ENCODE measurements at regions not wholly inside any gene's neighbourhood (a gene's known extent, or its start where the extent isn't known, plus 50 kb on each side); places are given as distances from the start of the nearest gene placed in this dataset.

DNA sequence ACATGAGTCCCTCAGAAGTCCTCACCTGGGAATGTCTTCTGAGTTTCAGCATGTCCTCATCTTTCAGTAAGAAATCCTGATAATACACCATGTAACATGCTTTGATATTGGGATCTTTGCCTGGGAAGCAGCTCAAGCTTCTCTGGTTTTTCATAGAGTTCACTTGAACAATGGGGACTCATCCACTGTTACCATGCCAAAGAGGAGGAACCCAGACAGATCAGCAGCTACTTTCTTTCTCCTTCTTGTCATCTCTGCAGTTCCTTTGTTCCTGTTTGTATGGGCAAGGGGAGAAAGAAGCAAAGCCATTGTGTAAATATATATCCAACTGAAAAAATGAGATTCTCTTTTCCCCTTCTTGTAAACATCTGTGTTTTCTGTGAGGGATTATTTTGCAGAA is 450.6 kb upstream of the HS3ST5 start:
- DNase-seq (ENCODE audit: low read depth), result no peak

DNA sequence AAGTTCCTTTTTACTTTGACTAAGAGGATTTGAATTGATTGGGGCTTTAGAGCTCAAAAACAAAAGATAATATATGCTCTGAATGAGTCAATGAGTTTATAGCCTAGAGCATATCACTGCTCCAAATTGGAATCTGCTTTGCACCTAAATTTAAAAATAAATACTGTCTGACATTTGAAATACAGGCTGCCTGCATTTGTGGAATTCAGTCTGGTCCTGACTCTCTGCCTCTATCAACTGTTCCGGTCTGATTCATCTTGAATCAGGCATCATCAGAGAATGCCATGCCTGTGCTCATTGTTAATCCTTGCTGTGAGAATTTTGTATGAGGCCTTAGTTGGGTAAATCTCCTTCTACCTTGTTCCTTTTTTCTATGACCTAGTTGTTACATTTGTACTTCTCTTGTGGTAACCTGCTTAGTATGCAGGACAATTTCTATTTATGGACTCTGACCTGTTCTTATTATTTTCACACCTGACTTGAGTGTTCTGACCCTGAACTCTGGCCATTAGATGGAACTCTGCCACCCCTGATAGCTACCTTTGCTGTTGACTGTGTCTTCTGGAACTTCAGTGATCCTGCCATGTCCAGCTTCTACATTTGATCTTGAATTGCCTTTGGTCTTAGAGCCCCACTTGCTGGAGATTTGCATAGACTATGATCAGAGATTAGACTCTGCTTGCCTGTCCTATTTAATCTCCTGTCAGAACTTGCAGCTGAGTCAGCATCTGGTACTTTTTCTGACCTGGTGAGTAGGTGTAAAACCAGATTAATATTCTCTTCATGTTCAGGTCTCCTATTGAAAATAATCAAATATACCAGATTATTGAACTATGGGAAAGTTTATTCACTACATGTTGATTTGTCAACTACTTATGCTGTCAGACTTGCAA is 442.7 kb upstream of the HS3ST5 start:
- peak; percentile 40 for DNase-seq (ENCODE audit: low read depth)

DNA sequence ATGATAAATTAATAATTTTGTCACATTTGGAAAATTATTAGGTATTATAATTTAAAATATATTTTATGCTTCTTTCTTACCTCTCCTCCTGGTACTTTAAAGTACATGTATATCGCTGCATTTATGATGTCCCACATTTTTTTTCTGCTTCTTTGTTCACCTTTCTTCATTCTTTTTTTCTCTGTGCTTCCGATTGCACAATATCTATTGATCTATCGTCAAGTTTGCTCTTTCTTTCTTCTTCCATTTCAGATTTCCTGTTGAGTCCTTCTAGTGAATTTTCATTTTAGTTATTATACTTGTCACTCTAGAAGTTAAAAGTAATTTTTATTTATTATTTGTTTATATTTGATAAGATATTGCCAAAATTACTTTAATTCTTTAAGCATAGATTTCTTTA is 441.0 kb upstream of the HS3ST5 start:
- DNase-seq (ENCODE audit: low read depth), result no peak

DNA sequence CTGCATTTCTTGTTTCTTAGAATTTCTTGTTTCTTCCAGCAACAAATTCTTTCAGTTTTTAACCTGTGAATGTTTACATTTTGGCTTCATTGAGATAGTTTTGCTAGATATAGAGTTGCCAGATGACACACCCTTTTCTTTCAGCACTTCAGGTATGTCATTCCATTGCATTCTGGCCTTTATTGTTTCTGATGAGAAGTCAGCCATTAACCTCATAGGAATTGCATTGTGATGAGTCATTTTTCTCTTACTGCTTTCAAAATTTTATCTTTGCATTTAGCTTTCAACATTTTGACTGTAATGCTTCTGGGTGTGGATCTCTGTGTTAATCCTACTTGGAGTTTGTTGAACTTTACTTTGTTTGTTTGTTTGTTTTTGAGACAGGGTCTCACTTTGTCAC is 440.3 kb upstream of the HS3ST5 start:
- DNase-seq (ENCODE audit: low read depth), result no peak

- DNase-seq (ENCODE audit: low read depth), result no peak
Observed at GRCh38 chr6:114764866-114765265, 422.0 kb upstream of the HS3ST5 start.

DNA sequence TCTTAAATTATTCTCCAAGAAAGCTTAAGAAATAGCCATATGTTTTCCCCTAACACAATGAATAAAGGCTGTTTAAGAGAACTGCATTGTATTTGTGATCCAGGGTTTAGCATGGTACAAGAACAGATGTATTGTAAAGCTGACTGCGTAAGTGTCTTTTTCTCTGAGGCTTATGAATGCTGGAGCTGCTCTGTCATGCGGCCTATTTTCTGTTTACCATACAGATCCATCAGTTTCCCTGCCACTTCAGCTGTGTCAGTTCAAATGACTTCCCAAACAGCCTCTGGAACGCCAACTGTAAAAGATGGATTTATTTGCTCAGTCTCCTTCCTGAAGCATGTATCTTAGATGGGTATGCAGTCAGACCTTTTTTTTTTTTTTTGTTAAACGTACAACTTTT is 419.3 kb upstream of the HS3ST5 start:
- DNase-seq (ENCODE audit: low read depth), result no peak

- DNase-seq (ENCODE audit: low read depth), result peak; percentile 53
Observed at GRCh38 chr6:114747995-114748625, 405.3 kb upstream of the HS3ST5 start.

- no peak for DNase-seq (ENCODE audit: low read depth)
Observed at GRCh38 chr6:114740547-114740946, 397.7 kb upstream of the HS3ST5 start.

GRCh38 chr6:114739656-114740055 is 396.8 kb upstream of the HS3ST5 start:
- no peak for DNase-seq (ENCODE audit: low read depth)

DNA sequence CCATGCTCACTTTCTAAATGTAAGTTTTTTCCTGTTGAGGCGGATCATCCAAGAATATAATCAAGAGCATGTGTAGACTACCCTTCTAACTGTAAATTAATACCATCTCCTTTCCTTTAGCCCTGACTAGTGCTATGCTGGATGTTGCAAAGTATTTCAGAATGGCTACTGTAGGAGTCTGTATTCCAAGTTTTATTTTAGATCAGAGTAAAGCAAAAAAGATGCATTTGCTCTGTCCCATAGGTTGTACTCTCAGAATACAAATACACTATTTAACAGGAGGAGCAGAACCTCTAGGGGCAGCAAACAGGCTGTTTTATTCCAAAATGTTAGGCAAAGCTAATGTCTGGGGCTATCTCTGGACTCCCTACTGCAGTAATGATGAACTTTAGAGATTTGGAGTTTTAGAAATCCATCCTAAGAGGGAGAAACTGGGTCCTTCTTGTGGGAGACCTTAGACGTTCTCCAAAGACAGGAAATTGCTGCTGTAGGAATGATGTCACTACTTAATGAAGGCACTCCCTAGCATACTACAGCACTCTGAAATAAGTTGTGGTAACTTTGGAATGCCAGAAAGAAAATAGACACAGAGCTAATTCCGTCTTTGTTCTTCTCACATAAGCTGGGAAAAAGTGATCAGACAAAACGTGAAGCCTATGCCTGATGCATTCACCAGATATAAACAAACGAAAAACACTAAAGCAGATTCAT is 392.4 kb upstream of the HS3ST5 start:
- no peak for DNase-seq (ENCODE audit: low read depth)

DNA sequence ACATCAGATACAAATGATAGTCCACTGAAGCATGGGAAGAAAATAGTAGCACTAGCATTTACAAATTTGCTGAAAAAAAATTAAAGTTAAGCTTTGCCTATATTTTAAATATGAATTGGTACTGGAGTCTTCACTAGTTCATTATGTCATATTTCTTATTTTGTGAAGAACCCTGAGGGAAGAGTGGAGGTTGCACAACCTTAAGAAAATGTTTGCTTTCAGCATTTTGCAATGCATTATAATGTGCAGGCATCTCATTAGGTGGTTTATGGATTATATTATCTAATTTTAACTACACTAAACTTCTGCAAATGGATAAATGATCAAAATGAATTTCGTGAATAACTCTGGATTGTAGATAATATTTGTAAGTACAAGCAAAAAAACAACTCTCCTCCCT is 390.8 kb upstream of the HS3ST5 start:
- no peak for DNase-seq (ENCODE audit: low read depth)

GRCh38 chr6:114718716-114719270 is 376.0 kb upstream of the HS3ST5 start:
- no peak for DNase-seq (ENCODE audit: low read depth)

DNA sequence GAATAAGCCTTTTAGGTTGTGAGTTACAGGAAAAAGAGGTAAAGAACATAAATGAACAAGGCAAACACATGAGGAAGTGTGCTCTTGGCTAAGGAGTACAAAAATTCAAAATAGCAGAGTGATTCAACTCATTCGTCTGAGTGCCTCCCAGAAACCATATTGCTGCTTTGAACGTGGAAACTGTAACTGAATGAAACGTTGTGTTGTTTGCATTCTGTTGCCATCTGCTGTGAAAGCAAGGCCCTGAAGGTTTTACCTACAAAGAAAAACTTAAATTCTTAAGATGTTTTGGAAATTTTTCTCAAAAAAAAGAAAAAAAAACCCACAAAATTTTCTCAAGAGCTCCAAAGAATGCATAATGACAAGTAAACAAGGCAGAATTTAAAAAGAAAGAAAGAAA is 375.4 kb upstream of the HS3ST5 start:
- DNase-seq (ENCODE audit: low read depth), result no peak

DNA sequence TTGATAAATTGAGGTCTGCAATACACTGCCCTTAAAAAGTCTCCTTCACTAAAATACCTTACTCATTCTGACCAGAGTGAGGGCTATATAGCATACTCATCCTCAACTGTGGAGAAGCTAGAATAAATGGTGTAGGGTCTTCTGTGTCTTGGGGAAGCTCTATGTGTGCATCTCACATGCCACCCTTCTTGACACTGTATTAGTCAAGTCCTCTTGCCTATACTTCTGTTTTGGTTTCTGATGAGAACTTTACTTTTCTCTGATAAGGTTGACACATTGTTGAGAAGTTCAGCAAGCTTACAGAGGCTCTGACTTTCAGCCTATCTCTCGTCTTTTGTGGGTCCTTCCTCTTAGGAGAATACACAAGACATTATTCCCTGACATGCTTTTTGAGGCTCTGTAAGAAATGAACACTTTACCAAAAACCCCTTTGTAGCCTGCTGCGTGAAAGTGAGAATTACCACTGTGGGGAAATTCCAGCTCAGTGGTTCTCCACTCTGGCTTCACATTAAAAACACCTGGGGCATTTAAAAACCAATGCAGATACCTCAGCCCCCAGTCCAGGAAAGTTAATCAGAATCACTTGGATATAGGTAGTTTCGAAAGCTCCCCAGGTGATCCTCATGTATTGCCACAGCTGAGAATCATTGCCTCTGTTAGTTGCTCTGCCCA is 372.1 kb upstream of the HS3ST5 start:
- DNase-seq (ENCODE audit: low read depth), result no peak

- DNase-seq (ENCODE audit: low read depth), result no peak
Observed at GRCh38 chr6:114713690-114714089, 370.9 kb upstream of the HS3ST5 start.

DNA sequence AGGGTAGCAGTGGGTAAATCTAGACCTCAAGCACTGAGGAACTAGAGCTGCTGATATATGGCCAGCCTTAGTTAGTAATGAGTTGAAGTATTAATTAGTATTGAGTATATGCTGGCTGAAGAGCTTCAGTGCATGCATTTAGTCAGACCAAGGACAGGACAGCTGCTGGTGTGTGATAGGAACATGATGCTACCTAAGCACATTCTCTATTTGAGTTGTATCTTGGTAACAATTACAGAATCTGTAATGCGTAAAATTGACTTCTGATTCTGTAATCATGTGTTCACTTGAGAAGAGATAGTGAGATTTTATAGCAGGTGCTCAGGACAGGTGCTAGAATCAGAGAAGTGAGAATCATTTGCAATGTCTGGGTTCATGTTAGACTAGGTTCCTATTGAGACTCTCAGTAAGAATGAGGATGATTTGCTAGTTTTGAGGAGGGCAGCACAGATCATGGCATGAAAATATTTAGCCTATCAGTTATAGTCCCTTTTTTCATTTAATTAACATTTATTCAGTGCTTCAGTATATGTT is 369.4 kb upstream of the HS3ST5 start:
- no peak for DNase-seq (ENCODE audit: low read depth)

DNA sequence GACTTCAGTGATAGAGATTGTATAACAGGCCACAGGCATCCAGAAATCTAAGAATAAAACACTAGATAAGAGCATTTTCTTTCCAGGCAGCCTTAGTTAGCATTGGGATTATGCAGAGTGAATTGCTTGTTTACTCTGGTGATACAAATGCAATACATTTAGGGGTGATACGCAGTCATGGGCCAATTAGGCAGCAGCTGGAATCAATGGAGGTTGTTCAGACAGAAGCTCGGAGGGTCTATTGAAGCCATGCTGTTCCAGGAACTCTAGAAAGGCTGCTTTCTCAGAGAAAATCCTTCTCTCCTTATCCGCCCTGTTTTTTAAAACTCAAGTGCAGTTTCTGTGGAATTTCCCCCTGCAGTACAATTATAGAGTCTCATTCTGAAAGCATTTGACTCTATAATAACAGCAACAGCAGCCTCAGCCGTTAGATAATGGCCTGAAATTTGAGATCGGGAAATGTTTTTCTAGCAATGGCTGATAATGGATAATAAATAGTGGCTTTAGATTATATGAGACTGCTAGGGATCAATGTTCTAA is 364.3 kb upstream of the HS3ST5 start:
- DNase-seq (ENCODE audit: low read depth), result no peak

GRCh38 chr6:114690625-114691024 is 347.8 kb upstream of the HS3ST5 start:
- no peak for DNase-seq (ENCODE audit: low read depth)

DNA sequence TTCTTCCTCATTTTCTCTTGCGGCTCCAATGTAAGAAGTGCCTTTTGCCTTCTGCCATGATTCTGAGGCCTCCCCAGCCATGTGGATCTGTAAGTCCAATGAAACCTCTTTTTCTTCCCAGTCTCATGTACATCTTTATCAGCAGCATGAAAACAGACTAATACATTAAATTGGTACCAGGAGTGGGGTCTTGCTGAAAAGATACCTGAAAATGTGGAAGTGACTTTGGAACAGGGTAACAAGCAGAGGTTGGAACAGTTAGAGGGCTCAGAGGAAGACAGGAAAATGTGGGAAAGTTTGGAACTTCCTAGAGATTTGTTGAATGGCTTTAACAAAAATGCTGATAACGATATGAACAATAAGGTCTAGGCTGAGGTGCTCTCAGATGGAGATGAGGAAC is 316.7 kb upstream of the HS3ST5 start:
- DNase-seq (ENCODE audit: low read depth), result no peak

GRCh38 chr6:114651611-114652010 is 308.8 kb upstream of the HS3ST5 start:
- no peak for DNase-seq (ENCODE audit: low read depth)

DNA sequence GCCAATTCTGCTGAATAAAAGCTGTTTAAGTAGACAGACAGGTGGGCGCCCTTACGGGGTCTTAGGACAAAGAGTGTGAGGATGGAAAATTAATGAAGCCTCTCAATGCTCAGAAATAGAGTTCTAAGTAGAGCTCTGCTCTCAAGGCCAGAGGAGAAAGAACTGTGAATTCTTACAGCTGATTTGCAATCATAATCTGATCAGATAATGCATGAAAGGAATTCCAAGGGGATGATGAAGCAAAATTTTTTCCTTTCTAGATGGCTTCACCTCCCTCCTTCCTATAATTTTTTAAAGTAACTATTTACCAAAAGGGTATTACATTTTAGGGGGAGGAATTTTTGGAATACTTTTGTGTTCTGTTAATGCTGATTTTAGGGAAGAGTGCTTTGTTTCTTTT is 308.1 kb upstream of the HS3ST5 start:
- no peak for DNase-seq (ENCODE audit: low read depth)

- DNase-seq (ENCODE audit: low read depth), result no peak
Observed at GRCh38 chr6:114649298-114649697, 306.5 kb upstream of the HS3ST5 start.

Measured in HS-27A (cell line).